TTC549 (cell line): ENCODE measurements at regions not wholly inside any gene's neighbourhood (a gene's known extent, or its start where the extent isn't known, plus 50 kb on each side); places are given as distances from the start of the nearest gene placed in this dataset.

Experiments used
- FAIRE-seq: peaks from 2 replicates; lab custom pipeline; 2012; peaks lifted over from hg19 to GRCh38; lab: Jason Lieb, UNC

DNA sequence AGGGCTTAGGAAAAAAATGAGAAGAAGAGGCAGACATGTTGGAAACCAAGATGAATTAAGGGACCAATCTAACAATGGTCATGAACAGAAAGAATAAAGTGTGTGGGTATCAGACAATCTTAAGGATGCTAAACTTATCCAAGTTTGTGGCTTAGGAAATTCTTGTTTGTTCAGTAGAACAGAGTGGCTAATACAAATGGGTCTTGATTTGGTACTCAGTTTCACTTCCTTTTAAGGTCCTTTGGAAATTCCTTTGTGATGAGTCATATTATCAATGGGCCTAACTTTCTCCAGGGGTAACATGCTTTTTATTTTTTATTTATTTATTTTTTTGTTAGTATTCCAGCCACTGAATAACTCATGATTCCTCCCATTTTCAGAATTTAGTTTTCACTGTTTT lies 1154.7 kb upstream of the FLRT2 start:
- no peak for FAIRE-seq

- no peak for FAIRE-seq
Observed at GRCh38 chr14:84390010-84390409, 1139.9 kb upstream of the FLRT2 start.

GRCh38 chr14:84397631-84398030 lies 1132.3 kb upstream of the FLRT2 start:
- no peak for FAIRE-seq

GRCh38 chr14:84399296-84399910 lies 1130.5 kb upstream of the FLRT2 start:
- no peak for FAIRE-seq

- FAIRE-seq: no peak
Observed at GRCh38 chr14:84401631-84402030, 1128.3 kb upstream of the FLRT2 start.

DNA sequence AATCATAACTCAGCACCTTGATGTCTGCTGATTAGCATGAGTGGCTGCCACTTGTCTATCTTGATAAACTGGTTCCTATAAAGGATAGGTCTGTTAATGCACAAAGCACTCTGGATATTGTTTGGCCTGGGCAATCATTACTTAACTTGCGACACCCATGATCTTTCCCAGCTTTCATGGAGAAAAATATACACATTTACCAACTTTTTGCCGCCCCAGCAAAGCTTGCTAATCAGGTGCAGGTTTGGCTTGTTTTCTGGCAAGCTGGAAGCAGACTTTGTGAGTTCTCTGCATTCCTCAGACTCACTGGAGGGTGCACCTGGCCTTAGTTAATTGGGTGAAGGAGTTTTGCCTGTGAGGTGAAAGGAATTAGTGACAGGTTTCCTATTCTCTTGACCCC lies 1126.4 kb upstream of the FLRT2 start:
- FAIRE-seq: no peak

DNA sequence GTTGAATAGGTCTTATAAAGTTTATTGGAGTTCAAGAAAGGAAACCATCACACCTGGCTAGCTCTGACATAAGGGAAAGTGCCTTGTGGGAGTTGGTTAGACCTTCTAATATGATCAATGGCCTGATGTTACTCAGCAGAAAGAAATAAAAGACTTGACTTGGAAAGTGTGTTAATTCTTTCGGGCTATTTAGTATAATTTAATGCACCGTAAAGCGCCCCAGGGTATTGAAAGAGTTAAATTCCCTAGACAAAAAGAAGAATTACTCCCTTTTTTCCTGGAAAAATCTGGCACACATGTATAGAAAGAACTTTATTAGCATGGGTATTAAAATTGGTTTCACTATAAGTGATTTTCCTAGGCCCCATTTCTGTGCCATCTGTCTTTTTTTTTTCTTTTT lies 1125.7 kb upstream of the FLRT2 start:
- FAIRE-seq: no peak

GRCh38 chr14:84409435-84409834 lies 1120.5 kb upstream of the FLRT2 start:
- FAIRE-seq: no peak

DNA sequence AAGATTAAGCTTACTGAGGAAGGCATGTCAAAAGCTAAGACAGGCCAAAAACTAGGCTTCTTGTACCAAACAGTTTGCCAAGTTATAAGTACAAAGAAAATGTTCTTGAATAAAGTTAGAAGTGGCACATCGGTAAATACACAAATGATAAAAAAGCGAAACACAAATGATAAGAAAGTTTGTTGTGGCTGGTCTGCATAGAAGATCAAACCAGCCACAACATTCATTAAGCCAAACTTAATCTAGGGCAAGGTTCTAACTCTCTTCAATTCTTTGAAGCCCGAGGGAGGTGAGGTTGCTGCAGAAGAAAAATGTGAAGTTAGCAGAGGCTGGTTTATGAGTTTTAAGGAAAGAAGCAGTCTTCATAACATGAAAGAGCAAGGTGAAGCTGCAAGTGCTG lies 1119.6 kb upstream of the FLRT2 start:
- no peak for FAIRE-seq

GRCh38 chr14:84420221-84420620 lies 1109.7 kb upstream of the FLRT2 start:
- FAIRE-seq: no peak

DNA sequence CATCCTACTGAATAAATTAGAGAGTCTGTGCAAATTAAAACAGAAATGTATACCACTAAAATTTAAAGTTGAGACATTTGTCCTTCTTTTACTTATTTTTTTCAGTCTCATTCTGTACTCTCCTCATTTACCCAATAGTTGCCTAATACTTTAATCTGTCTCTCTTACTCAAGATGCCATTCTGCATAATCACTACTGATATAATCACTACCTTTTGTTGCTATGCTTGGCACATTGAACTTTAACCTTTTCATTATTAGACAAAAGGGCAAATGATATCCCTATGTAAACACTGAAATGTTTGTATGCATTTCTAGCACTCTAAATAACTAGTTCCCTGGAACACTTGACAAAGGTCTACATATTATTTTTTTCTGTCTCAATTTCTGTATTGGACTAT lies 1108.3 kb upstream of the FLRT2 start:
- no peak for FAIRE-seq

- no peak for FAIRE-seq
Observed at GRCh38 chr14:84425968-84426367, 1104.0 kb upstream of the FLRT2 start.

- FAIRE-seq: no peak
Observed at GRCh38 chr14:84432676-84433075, 1097.3 kb upstream of the FLRT2 start.

DNA sequence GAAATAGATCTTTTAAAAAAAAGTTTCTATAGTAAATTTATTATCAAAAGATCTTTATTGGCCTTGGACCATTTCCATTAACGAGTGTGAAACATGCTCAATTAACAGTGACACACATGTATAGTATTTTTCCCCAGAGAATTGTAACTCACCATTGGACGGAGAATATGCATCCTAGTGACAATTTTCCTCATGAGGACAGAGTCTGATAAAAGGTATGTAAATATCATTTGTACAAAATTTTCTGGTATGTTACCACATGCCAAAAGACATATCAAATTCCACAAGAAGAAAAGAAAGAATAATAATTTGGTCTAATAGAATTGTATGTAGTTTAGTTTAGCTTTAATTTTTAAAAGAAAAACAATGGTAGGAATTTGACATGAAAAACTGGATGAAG lies 1096.0 kb upstream of the FLRT2 start:
- FAIRE-seq: no peak

DNA sequence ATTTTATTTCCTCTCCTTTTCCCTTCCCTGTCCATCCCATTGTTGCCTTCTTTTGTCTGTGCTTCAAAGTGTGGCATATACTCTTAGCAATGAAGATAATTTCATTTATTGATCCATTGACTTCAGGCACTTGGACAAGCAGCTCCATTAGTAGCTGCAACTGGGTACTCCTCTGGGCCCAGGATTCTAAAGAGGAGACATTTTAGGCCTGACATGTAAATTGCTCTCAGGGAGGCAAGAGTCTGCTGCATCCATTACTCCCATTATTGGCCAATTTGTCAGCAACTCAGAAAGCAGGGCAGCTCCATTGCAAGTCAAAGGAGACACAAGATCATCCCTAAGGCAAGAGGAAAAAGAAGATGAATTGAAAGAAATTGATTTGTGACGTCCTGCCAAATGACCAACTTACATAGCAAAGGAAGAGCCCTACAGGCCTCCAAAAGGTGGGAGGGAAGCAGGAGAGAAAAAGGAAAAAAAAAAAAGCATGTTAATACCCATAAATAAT lies 1094.1 kb upstream of the FLRT2 start:
- no peak for FAIRE-seq

- FAIRE-seq: no peak
Observed at GRCh38 chr14:84436528-84436927, 1093.4 kb upstream of the FLRT2 start.

DNA sequence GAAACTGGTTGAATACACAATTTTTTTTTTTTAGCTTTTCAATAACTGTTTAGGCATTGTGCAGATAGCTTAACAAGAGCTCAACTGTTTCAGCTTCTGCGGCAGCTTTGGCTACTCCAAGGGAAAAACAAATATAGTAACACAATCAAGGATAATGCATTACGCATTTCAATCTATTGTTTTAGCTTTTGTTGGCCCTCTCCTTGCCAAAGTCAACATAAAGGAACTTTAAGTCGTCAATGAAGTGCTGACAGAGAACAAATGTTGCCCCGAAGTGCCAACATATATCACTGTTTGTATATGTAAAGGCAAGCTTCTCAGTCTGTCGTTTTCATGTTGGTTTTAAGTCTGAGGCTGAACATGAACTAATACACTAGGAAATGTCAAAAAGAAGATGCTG lies 1087.4 kb upstream of the FLRT2 start:
- FAIRE-seq: no peak

GRCh38 chr14:84445486-84445885 lies 1084.5 kb upstream of the FLRT2 start:
- FAIRE-seq: no peak

DNA sequence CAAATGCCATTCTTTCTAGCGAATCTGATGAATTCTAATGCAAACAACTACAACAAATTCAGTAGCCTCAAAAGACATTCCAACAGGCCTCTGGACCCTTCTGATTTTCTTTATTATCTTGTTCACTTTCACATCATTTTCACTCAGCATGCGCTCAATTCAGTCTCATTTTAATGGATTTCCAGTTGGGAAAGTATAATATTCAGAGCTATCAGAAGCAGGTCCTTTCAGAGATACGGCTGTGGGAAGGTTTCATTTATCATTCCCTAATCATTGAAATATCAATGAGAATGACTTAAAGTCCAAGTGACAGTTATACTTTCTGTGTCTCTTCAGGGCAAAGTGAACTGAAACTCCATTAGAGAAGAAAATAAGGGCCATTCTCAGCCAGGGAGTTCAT lies 1083.7 kb upstream of the FLRT2 start:
- no peak for FAIRE-seq

- no peak for FAIRE-seq
Observed at GRCh38 chr14:84453307-84453950, 1076.5 kb upstream of the FLRT2 start.

- no peak for FAIRE-seq
Observed at GRCh38 chr14:84454114-84454513, 1075.8 kb upstream of the FLRT2 start.

- no peak for FAIRE-seq
Observed at GRCh38 chr14:84456946-84457345, 1073.0 kb upstream of the FLRT2 start.

- no peak for FAIRE-seq
Observed at GRCh38 chr14:84458881-84459280, 1071.1 kb upstream of the FLRT2 start.

GRCh38 chr14:84465880-84466279 lies 1064.1 kb upstream of the FLRT2 start:
- FAIRE-seq: no peak
